GM19452 (cell line): ENCODE measurements at regions not wholly inside any gene's neighbourhood (a gene's known extent, or its start where the extent isn't known, plus 50 kb on each side); places are given as distances from the start of the nearest gene placed in this dataset.

Source experiments
- ATAC-seq: cut with Tn5 transposase; IDR thresholded peaks from one replicate; pipeline ENCODE4 v1.9.1; 2021; ENCODE audit not compliant: unreplicated experiment

GRCh38 chr7:116445447-116446211 is 53.9 kb upstream of the CAV2 start:
- ATAC-seq = no peak

- ATAC-seq = no peak
Measured at GRCh38 chr7:116446212-116446855, 53.2 kb upstream of the CAV2 start.

- ATAC-seq = no peak
Measured at GRCh38 chr7:116447436-116447835, 52.1 kb upstream of the CAV2 start.

GRCh38 chr7:116447966-116448839 is 51.3 kb upstream of the CAV2 start:
- no peak for ATAC-seq

- no peak for ATAC-seq
Measured at GRCh38 chr7:116449441-116449840, 50.1 kb upstream of the CAV2 start.
